Urothelium cell line (cell line): ENCODE measurements at regions not wholly inside any gene's neighbourhood (a gene's known extent, or its start where the extent isn't known, plus 50 kb on each side); places are given as distances from the start of the nearest gene placed in this dataset.
"Not testable (repeated sequence)": the region's sequence is repeated elsewhere in the genome, so short reads cannot be mapped to it uniquely, and the experiment has no call there.

ENCODE experiments used
- DNase-seq: peaks from one replicate; pipeline ENCODE4 v3.0.0; 2011; ENCODE audit warnings: low spot score, mixed read lengths
- FAIRE-seq: peaks from 2 replicates; lab custom pipeline; 2011; peaks lifted over from hg19 to GRCh38; lab: Jason Lieb, UNC

DNA sequence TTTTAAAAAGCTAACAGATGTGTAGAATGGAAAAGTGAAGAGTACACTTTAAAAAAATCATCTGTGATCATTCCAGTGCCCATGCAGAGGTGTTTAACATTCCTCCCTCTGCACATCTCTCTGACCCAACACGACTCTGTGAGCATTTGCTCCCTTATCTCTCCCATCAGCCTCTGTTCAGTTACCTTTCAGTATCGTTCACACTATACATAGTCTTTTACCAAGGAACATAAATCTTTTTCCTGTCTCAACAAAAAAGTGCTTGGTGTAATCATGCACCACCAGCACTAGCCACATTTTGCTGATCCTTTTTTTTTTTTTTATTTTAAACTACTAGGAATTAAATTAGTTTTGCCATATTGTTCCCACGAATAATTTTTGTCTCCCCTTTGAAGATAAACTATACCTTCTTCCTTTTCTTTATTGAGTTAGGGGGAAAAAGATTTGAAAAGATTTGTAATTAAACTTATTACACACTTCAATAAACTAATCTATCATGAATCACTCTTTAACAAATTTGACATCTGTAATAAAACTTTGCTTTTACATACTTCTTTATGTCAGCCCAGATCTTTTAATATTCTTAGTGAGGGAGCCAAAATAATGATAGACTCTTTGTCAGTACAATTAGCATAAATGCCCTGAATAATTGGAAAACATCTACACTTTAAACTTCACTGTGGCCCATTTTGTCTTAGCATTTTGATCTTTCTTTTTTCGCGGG is 489.8 kb upstream of the FANCL start:
- FAIRE-seq (no peak), DNase-seq (no peak)

DNA sequence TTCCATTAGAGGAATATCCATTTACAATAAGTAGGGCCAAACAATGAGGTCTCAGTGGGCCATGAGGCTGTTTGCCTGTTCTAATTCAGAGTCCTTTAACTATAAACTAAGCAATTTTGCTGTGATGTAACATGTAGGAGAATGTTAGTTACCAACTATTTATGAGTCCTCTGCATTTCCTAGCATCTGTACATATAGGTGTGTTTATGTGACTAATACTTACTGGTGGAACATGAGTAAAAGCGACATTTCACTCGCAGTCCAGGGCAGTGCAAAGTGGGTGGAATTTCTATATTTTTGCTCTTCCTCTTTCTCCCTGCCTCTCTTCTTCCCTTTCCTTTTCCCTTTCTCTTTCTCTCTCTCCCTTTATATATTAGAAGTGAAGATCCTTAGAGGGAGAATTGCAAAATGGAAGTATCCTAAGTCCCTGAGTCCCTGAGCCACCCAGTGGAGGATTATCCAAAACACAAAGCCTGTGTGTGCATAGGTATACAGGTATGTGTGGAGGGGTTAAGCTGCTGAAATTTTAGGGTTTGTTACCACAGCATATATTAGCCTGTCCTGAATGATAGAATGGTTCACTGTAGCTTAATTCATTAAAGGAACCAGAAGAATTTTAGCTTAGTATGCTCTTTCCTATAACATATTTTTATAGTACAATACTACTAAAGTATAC is 487.0 kb upstream of the FANCL start:
- DNase-seq: no peak
- FAIRE-seq: no peak

DNA sequence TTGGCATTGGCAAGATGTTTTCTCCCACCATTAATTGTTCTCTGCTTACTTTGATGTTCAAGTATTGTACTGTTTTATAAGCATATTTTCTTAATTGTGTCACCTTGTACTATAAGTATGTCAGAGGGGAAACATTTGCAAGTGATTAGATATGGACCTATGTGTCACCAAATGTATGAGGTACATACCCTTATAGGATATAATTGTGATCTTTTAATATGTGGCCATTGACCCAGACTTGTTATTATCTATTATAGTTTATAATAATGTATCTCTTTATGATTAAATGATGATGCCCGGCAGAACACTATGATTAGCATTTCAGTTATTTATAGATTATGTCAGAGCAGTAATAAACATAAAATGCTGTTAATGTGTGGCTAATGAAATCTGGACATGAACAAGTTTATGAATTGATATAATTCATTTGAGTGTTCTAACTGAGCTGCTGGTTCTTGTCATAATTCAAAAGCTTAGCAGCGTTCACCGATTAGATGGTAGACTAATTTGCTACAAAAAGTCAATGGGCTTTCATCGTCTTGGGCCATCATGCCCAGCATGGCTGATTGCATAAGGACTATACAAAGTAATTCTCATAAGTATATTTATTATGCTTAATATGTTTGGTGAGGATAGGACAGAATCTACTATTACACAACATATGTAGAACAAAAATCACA is 480.9 kb upstream of the FANCL start:
- no peak for FAIRE-seq
- no peak for DNase-seq

DNA sequence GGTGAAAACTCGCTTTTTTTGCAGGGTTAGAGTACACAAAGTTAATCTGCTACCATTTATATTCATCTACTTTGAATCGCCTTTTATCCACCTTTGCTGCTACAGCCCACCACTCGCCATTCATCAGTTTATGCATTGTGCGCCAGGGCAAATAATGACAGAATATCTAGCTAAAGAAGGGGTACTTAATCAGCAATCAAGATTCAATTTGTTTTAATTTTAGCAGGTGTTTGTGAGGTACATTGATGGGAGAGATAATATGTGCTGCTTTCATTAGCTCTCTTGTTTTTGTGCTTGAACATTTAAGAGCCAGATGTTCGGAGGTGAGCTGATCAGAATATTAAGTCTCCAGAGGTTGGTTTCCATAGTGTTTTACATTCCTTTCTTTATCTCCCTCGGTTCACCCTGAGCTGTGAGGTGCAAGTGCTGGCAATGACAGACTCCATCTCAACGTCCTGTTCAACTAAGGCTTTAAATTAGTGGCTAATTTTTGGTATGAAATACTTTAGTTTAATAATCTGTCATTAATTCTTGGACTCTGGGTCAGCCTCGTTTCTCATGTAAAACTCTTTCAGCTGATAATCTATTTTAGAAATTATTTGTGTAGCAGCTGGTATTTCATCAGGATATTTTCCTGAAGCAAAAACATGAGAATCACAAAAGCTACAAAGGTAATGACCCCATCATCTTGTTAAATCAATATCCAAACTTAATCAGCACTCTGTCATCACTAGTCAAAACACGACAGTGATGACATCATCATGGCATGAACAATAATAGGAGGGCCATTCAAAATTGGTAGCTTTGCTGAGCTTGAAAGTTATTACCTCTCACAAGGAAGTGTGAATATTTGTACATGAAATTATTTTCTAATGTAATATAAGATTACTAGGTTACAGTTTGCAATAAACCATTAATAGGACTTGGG is 479.9 kb upstream of the FANCL start:
- no peak for DNase-seq
- no peak for FAIRE-seq

DNA sequence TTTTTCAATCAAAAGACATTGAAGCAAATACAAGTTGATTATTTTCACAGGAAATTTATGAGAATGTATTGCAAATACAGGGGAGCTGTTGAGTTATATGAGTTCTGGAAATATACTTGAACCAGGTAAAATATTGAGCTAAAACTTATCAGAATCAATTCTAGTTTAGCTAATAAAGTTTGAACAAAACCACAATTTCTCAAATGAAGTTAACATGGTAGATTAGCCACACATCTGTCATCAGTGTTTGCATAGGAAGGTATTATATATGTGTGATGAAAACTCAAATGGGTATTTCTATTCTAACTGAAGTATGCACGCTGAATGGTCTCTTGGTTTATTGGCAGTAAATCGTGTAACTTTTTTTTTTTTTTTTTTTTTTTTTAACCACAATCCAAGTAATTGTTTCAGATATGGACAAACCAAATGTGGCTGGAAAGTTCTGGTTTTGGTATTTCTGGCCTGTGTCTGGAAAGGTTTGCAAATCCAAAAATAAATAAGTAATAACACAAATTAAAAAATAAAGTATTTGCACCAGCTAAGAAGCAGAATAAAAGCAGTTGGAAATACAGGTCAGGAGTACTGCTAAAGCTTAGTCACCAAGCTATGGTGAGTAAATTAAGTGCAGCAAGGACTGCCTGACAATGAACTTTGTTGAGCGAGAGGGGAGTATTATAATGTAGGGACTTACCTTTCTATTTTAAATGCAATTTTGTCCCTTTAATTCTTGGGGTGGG is 479.1 kb upstream of the FANCL start:
- FAIRE-seq (no peak), DNase-seq (no peak)

DNA sequence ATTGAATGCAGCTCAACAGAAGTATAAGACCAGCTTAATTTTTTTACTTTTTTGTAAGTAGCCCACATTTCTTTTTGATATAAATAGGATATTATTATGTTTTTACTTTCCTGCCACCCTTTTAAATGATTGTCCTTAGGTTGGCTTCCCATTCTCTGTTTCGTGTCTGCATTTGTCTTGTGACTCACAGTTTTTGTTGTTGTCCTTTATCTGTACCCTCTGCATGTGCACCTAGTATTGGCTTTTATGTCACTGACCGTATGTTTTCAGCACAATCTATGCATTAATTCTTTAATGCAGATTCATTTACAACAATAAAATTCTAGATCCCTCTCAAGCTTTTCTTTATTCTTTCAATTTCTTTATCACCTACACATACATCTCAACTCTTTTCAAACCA is 474.2 kb upstream of the FANCL start:
- DNase-seq: no peak
- FAIRE-seq: no peak

DNA sequence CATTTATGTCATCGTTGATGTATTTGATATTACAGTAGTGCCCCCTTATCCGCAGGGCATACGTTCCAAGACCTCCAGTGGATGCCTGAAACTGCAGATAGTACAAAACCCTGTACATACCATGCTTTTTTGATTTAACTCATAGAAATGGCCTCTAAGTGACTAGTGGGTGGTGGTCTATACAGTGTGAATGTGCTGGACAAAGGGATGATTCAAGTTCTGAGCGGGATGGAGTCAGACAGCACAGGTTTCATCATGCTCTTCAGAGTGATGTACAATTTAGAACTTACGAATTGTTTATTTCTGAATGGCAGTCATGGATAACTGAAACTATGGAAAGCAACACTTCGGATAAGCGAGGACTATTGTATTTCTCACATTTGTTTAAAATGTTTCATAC is 473.1 kb upstream of the FANCL start:
- DNase-seq (no peak), FAIRE-seq (no peak)

DNA sequence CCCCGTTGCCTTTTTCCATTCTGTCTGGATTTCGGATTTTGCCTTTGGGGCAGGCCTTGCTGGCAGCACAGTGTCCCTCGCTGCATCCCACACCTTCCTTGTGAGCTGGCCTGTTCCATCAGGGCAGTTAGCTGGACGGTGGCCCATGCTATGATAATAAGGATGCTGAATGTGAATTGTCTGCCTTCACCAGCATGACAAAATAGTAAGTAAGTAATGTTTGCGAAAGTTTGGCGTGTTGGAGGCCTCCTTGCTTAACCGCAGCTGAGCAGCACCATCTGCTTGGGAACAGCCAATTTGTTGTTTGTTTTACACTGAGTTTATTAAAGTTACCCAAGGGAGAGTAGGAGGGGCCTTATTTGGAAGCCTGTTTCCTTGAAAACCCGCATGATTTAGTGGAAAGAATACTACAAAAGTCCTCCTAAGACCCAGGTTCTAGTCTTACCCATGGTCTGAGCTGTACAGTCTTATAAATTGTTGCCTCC is 469.7 kb upstream of the FANCL start:
- no peak for FAIRE-seq
- no peak for DNase-seq

DNA sequence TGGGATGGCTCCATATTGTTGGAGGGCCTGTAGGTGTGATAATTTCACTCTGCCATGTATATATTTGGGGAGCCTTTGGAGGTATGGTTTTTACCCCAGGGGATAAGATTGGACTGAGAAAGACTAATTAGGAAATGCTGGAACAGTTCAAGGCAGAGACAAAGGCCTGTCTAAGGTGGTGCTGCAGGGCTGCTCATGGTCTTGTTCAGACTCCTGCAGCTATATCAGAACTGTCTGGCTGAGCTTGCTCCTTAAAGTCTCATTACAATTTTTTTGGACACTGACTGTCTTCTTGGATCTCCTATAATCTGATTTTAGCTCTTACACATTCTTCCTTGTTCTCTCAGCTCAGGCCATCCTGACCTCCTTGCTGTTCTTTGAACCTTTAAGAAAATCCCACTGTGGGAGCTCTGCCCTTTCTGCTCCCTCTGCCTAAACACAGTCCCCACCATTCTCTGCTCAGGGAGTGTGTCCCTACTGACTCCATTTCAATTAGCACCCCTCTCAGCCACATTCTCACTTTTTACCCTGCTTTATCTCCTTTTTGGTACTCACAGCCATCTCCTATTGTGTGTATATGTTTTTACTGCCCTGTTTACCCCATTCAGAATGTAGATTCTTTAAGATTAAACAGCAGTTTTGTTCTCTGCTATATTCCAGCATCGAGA is 468.7 kb upstream of the FANCL start:
- FAIRE-seq (no peak), DNase-seq (no peak)

DNA sequence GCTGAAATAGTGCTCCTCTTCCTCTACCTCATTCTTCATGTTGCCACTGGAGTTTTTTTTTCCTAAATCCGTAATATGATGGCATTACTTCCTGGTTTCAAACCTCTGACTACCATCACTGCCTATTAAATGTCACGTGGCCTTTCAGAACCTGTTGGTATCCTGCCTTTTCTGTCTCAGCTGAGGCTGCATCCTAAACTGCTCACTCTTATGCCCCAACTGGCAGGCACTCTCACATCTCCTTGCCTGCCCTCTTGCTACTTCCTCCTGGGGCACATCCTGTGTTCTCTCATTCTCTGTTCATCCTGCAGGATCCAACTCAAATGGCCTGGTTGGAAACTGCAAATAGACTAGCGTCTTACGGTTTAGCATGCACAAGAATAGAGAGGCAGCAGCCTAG is 468.1 kb upstream of the FANCL start:
- DNase-seq: no peak
- FAIRE-seq: no peak

DNA sequence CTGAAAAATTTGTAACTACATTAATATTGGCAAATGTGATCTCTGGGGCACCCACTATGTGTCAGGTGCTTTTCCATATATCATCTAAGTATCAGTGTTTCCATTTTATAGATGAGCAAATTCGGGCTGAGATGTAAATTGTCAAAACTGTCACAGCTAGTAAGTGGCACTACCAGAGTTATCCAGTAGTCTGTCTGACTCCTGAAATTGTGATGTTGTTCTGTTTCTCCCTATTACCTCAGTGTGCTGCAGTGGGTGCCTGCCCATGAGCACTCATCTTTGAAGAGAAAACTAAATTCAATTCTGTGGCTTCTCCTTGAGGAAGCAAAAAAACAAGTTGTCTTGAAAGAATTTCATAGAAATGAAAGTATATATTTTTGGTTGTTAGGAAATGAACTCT is 467.4 kb upstream of the FANCL start:
- FAIRE-seq (no peak), DNase-seq (peak; percentile 14)

DNA sequence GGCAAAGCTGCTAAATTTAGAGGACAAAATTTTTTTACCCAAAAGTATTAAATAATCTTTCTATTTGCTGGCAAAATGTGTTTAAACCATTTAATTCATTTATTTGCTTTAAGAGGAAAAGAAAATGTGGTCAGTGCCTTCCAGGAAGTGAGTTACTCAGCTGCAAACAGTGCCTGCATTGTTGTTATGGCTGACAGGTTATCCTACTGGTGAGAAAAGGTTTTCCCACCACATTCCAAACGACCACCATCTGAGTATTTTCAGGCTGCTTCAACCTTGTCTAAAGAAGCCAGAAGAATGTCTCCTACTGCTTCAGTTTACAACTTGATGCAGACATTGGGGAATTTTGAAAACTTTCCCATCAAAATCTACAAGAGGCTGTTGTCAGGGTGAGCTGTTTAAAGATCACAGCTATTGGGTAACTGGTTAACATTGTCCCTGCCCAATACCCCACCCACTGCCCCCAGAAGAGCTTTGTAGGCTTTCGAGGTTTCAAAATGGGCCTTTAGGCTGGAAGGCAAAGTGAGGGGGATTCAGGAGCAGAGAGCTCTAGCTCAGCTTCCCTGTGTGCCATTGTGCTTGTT is 461.3 kb upstream of the FANCL start:
- peak; percentile 86 for FAIRE-seq
- peak; percentile 64 for DNase-seq

DNA sequence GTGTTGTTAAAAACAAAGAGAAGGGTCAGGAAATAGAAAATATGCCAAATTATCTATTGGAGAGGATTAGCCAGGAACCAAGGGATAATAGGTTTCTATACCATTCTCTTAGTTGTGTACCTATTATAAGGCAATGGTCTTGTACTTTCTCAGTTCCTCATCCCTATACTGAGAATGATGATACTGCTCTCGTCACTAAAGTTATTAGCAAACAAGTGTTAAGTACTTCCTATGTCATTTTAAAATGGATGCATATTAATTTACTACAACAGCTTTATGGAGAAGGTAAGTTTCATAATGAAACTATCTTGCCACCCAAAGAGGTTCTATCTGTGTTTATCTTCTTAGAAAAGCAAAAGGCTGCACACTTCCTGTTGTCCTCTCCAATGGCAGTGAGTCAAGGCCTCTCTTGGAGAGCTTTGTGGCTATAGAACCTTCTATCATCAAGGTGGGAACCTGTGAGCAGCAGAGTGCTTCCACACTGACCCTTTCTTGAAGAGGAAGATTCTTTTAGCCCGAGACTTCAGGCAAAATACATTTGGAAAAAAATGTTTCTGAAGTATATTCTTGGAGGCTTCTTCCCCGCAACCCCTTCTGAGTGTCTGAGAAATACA is 460.7 kb upstream of the FANCL start:
- DNase-seq (peak; percentile 11), FAIRE-seq (no peak)

DNA sequence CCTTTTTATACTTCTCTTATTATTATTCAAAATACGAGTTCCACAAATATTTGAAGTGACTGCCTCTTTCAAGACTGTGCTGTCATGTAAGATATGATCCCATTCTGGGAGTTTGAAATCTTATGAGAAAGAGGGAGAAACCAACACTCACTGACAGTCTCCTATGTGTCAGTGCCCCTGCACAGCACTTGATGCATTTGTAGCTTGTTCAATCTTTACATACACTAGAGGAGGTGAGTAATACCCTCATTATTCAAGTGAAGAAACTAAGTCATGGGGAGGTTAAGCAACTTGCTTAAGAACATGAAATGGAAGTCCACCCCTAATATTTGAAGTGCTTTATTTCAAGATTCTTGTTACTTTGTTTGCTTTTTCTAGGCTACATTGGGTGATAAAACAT is 459.5 kb upstream of the FANCL start:
- no peak for FAIRE-seq

DNA sequence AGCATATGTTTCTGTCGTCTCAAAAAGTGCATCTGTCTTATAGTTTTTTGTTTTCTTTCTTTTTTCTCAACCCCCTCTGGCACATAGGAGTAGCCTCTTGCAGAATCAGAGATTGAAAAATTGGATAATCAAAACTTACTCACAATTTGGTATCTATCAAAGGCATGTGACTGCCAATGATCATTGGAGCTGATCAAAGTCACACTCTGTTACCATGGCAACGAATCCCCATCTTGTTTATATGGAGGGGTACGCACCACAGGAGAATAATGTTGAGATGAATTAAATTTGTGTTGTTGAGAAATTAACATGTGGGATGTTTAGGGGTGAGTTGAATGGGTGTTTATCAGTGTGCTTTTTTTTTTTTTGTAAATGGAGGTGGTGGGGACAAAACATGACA is 458.3 kb upstream of the FANCL start:
- DNase-seq: no peak
- FAIRE-seq: no peak

More for the DNA sequence above, 459.5 kb upstream of the FANCL start:
- DNase-seq: no peak

DNA sequence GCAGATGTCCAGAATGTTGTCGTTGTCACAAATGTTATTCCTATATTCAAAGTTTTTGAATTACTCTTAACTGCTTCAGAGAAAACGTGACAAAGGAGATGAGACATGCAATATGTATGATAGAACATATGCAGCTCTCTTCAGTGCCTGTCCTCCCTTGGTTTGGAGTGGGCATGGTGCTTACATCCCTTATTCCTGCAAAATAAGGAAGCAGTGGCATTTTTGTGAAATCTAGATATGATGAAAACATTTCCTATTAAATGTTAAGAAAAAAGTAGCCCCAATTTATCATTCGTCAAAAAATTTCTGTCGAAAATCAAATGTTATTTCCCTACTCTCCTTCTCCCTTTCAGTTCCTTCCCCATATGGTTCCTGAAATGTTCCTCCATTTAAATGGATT is 457.5 kb upstream of the FANCL start:
- FAIRE-seq: no peak
- DNase-seq: no peak

DNA sequence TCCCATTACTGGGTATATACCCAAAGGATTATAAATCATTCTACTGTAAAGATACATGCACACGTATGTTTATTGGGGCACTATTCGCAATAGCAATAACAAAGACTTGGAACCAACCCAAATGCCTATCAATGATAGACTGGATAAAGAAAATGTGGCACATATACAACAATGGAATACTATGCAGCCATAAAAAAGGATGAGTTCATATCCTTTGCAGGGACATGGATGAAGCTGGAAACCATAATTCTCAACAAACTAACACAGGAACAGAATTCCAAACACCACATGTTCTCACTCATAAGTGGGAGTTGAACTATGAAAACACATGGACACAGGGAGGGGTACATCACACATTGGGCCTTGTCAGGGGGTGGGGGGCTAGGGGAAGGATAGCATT is 453.0 kb upstream of the FANCL start:
- not testable (repeated sequence) for FAIRE-seq, DNase-seq

DNA sequence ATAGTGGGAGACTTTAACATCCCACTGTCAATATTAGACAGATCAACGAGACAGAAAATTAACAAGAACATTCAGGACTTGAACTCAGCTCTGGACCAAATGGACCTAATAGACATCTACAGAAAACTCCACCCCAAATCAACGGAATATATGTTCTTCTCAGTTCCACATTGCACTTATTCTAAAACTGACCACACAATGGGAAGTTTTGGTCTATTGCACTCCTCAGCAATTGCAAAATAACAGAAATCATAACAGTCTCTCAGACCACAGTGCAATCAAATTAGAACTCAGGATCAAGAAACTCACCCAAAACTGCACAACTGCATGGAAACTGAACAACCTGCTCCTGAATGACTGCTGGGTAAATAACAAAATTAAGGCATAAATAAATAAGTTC is 449.9 kb upstream of the FANCL start:
- FAIRE-seq, DNase-seq: not testable (repeated sequence)

DNA sequence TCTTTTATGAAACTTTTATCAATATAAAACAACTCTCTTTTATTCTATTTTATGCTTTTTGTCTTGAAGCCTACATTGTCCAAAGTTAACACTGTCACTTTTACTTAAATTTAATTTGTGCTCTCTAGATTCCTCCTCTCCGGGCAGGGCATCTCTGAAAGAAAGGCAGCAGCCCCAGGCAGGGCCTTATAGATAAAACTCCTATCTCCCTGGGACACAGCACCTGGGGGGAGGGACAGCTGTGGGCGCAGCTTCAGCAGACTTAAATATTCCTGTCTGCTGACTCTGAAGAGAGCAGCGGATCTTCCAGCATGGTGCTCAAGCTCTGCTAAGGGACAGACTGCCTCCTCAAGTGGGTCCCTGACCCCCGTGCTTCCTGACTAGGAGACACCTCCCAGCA is 447.7 kb upstream of the FANCL start:
- DNase-seq (no peak), FAIRE-seq (no peak)
